GM12878 (cell line): ENCODE measurements at regions not wholly inside any gene's neighbourhood (a gene's known extent, or its start where the extent isn't known, plus 50 kb on each side); places are given as distances from the start of the nearest gene placed in this dataset.

Source experiments
- CBFB ChIP-seq: IDR thresholded peaks from 2 replicates; pipeline ENCODE4 v1.6.1; 2016; ENCODE audit warnings: antibody characterized with exemption, low read depth
- CTCF ChIP-seq, 3 experiments: IDR thresholded peaks in 2 of 3; conservative IDR thresholded peaks in 1 of 3; 2 replicates each; pipeline ENCODE4 v1.5.1; 2011; ENCODE audit warnings: low read depth in 3 of 3, low read length in 3 of 3, mild to moderate bottlenecking in 3 of 3, control low read depth in 2 of 3, moderate library complexity in 2 of 3, inconsistent platforms in 1 of 3, mixed read lengths in 1 of 3; ENCODE audit not compliant: control insufficient read depth in 2 of 3, insufficient read depth in 1 of 3; ENCODE audit errors: extremely low read depth in 1 of 3
- EP300 ChIP-seq, 2 experiments: fragments of 150-350 bp in 1 of 2; IDR thresholded peaks; 2 replicates each; pipeline ENCODE4 v1.6.1; 2011 to 2012; ENCODE audit warnings: low read depth in 2 of 2, low read length in 2 of 2, borderline replicate concordance in 1 of 2, improper control_type of control experiment in 1 of 2, inconsistent platforms in 1 of 2; ENCODE audit not compliant: control insufficient read depth in 1 of 2
- TCF12 ChIP-seq: IDR thresholded peaks from 2 replicates; pipeline ENCODE4 v1.6.1; 2011; ENCODE audit warnings: low read depth, mild to moderate bottlenecking, low read length
- ZNF384 ChIP-seq: IDR thresholded peaks from 2 replicates; pipeline ENCODE4 v1.6.1; 2012; ENCODE audit warnings: low read depth, mild to moderate bottlenecking, low read length, improper control_type of control experiment, borderline replicate concordance

- TF ChIP-seq CTCF (IDR thresholded peaks at IDR 0.05 in 2 of 3, conservative IDR thresholded peaks at IDR 0.05 in 1 of 3; ENCODE audit: control insufficient read depth in 2 of 3, extremely low read depth in 1 of 3, insufficient read depth in 1 of 3, low read depth in 3 of 3, low read length in 3 of 3) (no peak), TCF12 (no peak), CBFB (no peak), EP300 (IDR thresholded peaks at IDR 0.05; ENCODE audit: borderline replicate concordance in 1 of 2, control insufficient read depth in 1 of 2, low read depth in 2 of 2, low read length in 2 of 2) (no peak), ZNF384 (no peak)
These were observed 90.4 kb downstream of the SLC2A10 start for GRCh38 chr20:46799781-46800408.
